ENCODE measurements at regions not wholly inside any gene's neighbourhood (a gene's known extent, or its start where the extent isn't known, plus 50 kb on each side); places are given as distances from the start of the nearest gene placed in this dataset.

- TF ChIP-seq CTCF (IDR thresholded peaks at IDR 0.05) (no peak), REST (IDR thresholded peaks at IDR 0.05; ENCODE audit: insufficient read depth in 1 of 2, low read depth in 2 of 2, low read length in 1 of 2) (no peak), SIN3A (IDR thresholded peaks at IDR 0.05; ENCODE audit: borderline replicate concordance, insufficient read depth, low read depth, low read length) (no peak)
These were observed 539.3 kb downstream of the RFPL4B start for GRCh38 chr6:112886415-112886814.
